HCT116 (cell line): ENCODE measurements at regions not wholly inside any gene's neighbourhood (a gene's known extent, or its start where the extent isn't known, plus 50 kb on each side); places are given as distances from the start of the nearest gene placed in this dataset.

Experiments used
- ATAC-seq: fragments of 200-7000 bp; cut with Tn5 transposase; 2 replicates; pipeline ENCODE4 v1.9.1; 2020; ENCODE audit warnings: mild to moderate bottlenecking, moderate library complexity
- BruUV-seq: library from RNA; stranded (reverse); fragments of 400-500 nt; replicated peaks from 2 replicates; lab custom pipeline; 2021; lab: Mats Ljungman, UMichigan
- CTCF ChIA-PET: fragments of 300-600 bp; sonication (Branson Sonifier 250); formaldehyde crosslinking; loops from one replicate; lab custom pipeline; 2021; ENCODE audit warnings: antibody characterized with exemption; lab: Charles Lee
- POLR2A ChIA-PET: fragments of 300-600, 350-600 bp; sonication (Branson Sonifier 250); formaldehyde crosslinking; loops from one replicate; lab custom pipeline; 2021; ENCODE audit warnings: antibody characterized with exemption; lab: Charles Lee
- RAD21 ChIA-PET, 2 experiments: fragments of 300-600 bp; sonication (Branson Sonifier 250); formaldehyde crosslinking; loops; one replicate each; lab custom pipeline; 2023; ENCODE audit warnings: low total read pairs in 2 of 2; ENCODE audit not compliant: uncharacterized antibody in 2 of 2, unreplicated experiment in 2 of 2, low non-redundant PET in 1 of 2; lab: Charles Lee
- DNase-seq: peaks from one replicate; pipeline ENCODE4 v3.0.0-alpha.2; 2010; ENCODE audit warnings: low read depth, low spot score
- H2AFZ ChIP-seq: fragments of 200-600 bp; shearing (Covaris generic), sonication (generic); 2 replicates; pipeline ENCODE4 v1.6.1; 2017; ENCODE audit warnings: low read depth, mixed run types, mixed read lengths, antibody characterized with exemption, low read length; ENCODE audit not compliant: poor library complexity, severe bottlenecking
- H3K27ac ChIP-seq: 2 replicates; pipeline ENCODE4 v1.5.1; 2012; ENCODE audit warnings: low read depth, low read length
- H3K27me3 ChIP-seq: fragments of 200-600 bp; sonication (generic); 2 replicates; pipeline ENCODE4 v1.6.1; 2016; ENCODE audit warnings: mixed run types, low read length, mixed read lengths; ENCODE audit not compliant: insufficient read depth
- H3K36me3 ChIP-seq, 2 experiments: fragments of 200-500 bp in 1 of 2; fragments of 200-600 bp in 1 of 2; sonication (Bioruptor generic) in 1 of 2; sonication (generic) in 1 of 2; 2 replicates each; pipeline versions ENCODE4 v1.5.1 to v1.6.1; 2014 to 2016; ENCODE audit warnings: low read length in 2 of 2, inconsistent platforms in 1 of 2, mixed read lengths in 1 of 2, mixed run types in 1 of 2; ENCODE audit not compliant: insufficient read depth in 2 of 2, control insufficient read depth in 1 of 2
- H3K4me1 ChIP-seq, 2 experiments: fragments of 200-600 bp in 1 of 2; sonication (generic) in 1 of 2; 2 replicates each; pipeline versions ENCODE4 v1.5.1 to v1.6.1; 2012 to 2017; ENCODE audit warnings: low read length in 2 of 2, inconsistent platforms in 1 of 2, mild to moderate bottlenecking in 1 of 2, mixed read lengths in 1 of 2, mixed run types in 1 of 2, moderate library complexity in 1 of 2; ENCODE audit not compliant: insufficient read depth in 2 of 2, control insufficient read depth in 1 of 2
- H3K4me2 ChIP-seq: fragments of 200-600 bp; sonication (generic); 2 replicates; pipeline ENCODE4 v1.6.1; 2017; ENCODE audit warnings: mixed run types, low read length, mixed read lengths
- H3K4me3 ChIP-seq, 2 experiments: fragments of 200-600 bp in 1 of 2; sonication (generic) in 1 of 2; replicated peaks in 1 of 2; 2 replicates each; pipeline ENCODE4 v1.5.1; 2011 to 2016; ENCODE audit warnings: low read length in 2 of 2, control low read depth in 1 of 2, low read depth in 1 of 2, mild to moderate bottlenecking in 1 of 2, mixed read lengths in 1 of 2, mixed run types in 1 of 2
- H3K79me2 ChIP-seq: fragments of 200-600 bp; sonication (generic); 2 replicates; pipeline ENCODE4 v1.6.1; 2017; ENCODE audit warnings: mild to moderate bottlenecking, mixed run types, low read length, moderate library complexity, mixed read lengths; ENCODE audit not compliant: insufficient read depth
- H3K9ac ChIP-seq: fragments of 200-600 bp; sonication (generic); 2 replicates; pipeline ENCODE4 v1.6.1; 2016; ENCODE audit warnings: low read length, mixed read lengths
- H3K9me2 ChIP-seq: fragments of 200-600 bp; sonication (generic), shearing (Covaris generic); 2 replicates; pipeline ENCODE4 v1.6.1; 2017; ENCODE audit warnings: mixed run types, mild to moderate bottlenecking, moderate library complexity; ENCODE audit not compliant: insufficient read depth
- H3K9me3 ChIP-seq, 2 experiments: fragments of 200-500 bp in 1 of 2; fragments of 200-600 bp in 1 of 2; sonication (Bioruptor generic) in 1 of 2; sonication (generic) in 1 of 2; 2 replicates each; pipeline ENCODE4 v1.6.1; 2014 to 2017; ENCODE audit warnings: low read length in 2 of 2, mixed read lengths in 2 of 2, inconsistent platforms in 1 of 2, low read depth in 1 of 2, mild to moderate bottlenecking in 1 of 2, mixed run types in 1 of 2, moderate library complexity in 1 of 2; ENCODE audit not compliant: control insufficient read depth in 1 of 2, insufficient read depth in 1 of 2
- H4K20me1 ChIP-seq: fragments of 200-600 bp; sonication (generic), shearing (Covaris generic); 2 replicates; pipeline ENCODE4 v1.6.1; 2017; ENCODE audit warnings: mixed run types, mild to moderate bottlenecking, moderate library complexity; ENCODE audit not compliant: insufficient read depth
- CEBPB ChIP-seq: IDR thresholded peaks from 2 replicates; pipeline ENCODE4 v1.6.1; 2012; ENCODE audit warnings: low read depth
- EGR1 ChIP-seq: IDR thresholded peaks from 2 replicates; pipeline ENCODE4 v1.6.1; 2012; ENCODE audit warnings: low read depth
- ELF1 ChIP-seq: IDR thresholded peaks from 2 replicates; pipeline ENCODE4 v1.6.1; 2012; ENCODE audit warnings: low read depth, borderline replicate concordance
- EZH2 ChIP-seq: fragments of 200-600 bp; sonication (generic); IDR thresholded peaks from 2 replicates; pipeline ENCODE4 v1.6.1; 2017; ENCODE audit warnings: antibody characterized with exemption, mixed run types
- EZH2phosphoT487 ChIP-seq: fragments of 200-600 bp; IDR thresholded peaks from 2 replicates; pipeline ENCODE4 v1.6.1; 2018; ENCODE audit warnings: antibody characterized with exemption, borderline replicate concordance
- JUND ChIP-seq: IDR thresholded peaks from 2 replicates; pipeline ENCODE4 v1.6.1; 2012
- POLR2A ChIP-seq: IDR thresholded peaks from 2 replicates; pipeline ENCODE4 v1.7.0; 2011; ENCODE audit warnings: borderline replicate concordance; ENCODE audit not compliant: insufficient read depth, insufficient read length; ENCODE audit errors: extremely low read depth
- RAD21 ChIP-seq: IDR thresholded peaks from 2 replicates; pipeline ENCODE4 v1.6.1; 2012; ENCODE audit warnings: low read depth, mild to moderate bottlenecking
- SP1 ChIP-seq: IDR thresholded peaks from 2 replicates; pipeline ENCODE4 v1.6.1; 2012; ENCODE audit warnings: low read depth
- YY1 ChIP-seq: IDR thresholded peaks from 2 replicates; pipeline ENCODE4 v1.6.1; 2011; ENCODE audit warnings: low read length, low read depth, moderate library complexity, mild to moderate bottlenecking; ENCODE audit not compliant: insufficient replicate concordance; ENCODE audit errors: extremely low read depth
- ZFX ChIP-seq: fragments of 450-650 bp; IDR thresholded peaks from 2 replicates; pipeline ENCODE4 v1.6.1; 2017
- ZNF274 ChIP-seq: fragments of 200-500 bp; sonication (Bioruptor generic); IDR thresholded peaks from 2 replicates; pipeline ENCODE4 v1.6.1; 2014; ENCODE audit warnings: mild to moderate bottlenecking, low read depth, low read length, inconsistent platforms
- intact Hi-C: fragments of 100-400 bp; cut with micrococcal nuclease; formaldehyde crosslinking; loops from 2 replicates; pipeline ENCODE4 v1.10.0; 2022
- TF ChIP-seq, protein P1 (sequence below): IDR thresholded peaks from 2 replicates; pipeline ENCODE4 v1.6.1; 2011; ENCODE audit warnings: mild to moderate bottlenecking, low read length, moderate library complexity; ENCODE audit not compliant: insufficient replicate concordance; ENCODE audit errors: extremely low read depth
- TF ChIP-seq, protein P2 (sequence below): IDR thresholded peaks from 2 replicates; pipeline ENCODE4 v1.6.1; 2012
- TF ChIP-seq, protein P3 (sequence below): IDR thresholded peaks from 2 replicates; pipeline ENCODE4 v1.6.1; 2012; ENCODE audit warnings: low read depth
- TF ChIP-seq, protein P4 (sequence below), 3 experiments: fragments of 200-600 bp in 1 of 3; sonication (generic) in 1 of 3; IDR thresholded peaks in 2 of 3; conservative IDR thresholded peaks in 1 of 3; 2 replicates each; pipeline ENCODE4 v1.5.1; 2012 to 2017; ENCODE audit warnings: low read depth in 2 of 3, low read length in 2 of 3, antibody characterized with exemption in 1 of 3, borderline replicate concordance in 1 of 3, control low read depth in 1 of 3, mild to moderate bottlenecking in 1 of 3, mixed read lengths in 1 of 3, mixed run types in 1 of 3, moderate library complexity in 1 of 3; ENCODE audit not compliant: insufficient read depth in 1 of 3

DNA sequence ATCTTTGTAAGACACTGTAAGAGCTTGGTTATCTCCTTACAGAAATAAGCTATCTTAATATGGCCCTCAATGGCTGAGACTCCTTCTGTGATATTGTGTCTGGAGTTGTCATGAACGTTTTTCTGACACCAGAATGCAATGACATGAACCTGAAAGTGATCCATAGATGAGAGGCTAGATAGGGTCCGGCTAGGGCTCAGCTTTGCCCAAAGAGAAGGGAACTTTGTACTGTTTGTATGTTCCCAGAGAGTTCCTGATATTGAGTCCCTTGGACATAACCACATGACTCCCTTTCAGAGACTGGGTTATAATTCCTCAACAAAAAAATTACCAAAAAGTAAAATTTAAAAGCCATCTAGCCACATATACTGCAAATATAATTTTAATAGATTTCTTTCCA, 575.8 kb upstream of the CLINT1 start:
- no peak for DNase-seq
- Histone ChIP-seq H3K9ac (no peak overlapping the region), H2AFZ (no peak overlapping the region), H3K9me3 (no peaks in the 10 kb centered on the region), H3K9me2 (no peaks in the 10 kb centered on the region), H4K20me1 (no peaks in the 10 kb centered on the region), H3K4me2 (no peak overlapping the region), H3K27me3 (no peaks in the 10 kb centered on the region), H3K36me3 (no peaks in the 10 kb centered on the region), H3K79me2 (no peaks in the 10 kb centered on the region), H3K27ac (no peak overlapping the region), H3K4me3 (no peak overlapping the region), H3K4me1 (no peaks in the 10 kb centered on the region)
- ChIA-PET CTCF (no interaction called here), RAD21 (no interaction called here), POLR2A (no interaction called here)
- TF ChIP-seq, protein P1, sequence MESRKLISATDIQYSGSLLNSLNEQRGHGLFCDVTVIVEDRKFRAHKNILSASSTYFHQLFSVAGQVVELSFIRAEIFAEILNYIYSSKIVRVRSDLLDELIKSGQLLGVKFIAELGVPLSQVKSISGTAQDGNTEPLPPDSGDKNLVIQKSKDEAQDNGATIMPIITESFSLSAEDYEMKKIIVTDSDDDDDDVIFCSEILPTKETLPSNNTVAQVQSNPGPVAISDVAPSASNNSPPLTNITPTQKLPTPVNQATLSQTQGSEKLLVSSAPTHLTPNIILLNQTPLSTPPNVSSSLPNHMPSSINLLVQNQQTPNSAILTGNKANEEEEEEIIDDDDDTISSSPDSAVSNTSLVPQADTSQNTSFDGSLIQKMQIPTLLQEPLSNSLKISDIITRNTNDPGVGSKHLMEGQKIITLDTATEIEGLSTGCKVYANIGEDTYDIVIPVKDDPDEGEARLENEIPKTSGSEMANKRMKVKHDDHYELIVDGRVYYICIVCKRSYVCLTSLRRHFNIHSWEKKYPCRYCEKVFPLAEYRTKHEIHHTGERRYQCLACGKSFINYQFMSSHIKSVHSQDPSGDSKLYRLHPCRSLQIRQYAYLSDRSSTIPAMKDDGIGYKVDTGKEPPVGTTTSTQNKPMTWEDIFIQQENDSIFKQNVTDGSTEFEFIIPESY: no peak
- TF ChIP-seq YY1 (no peak), EZH2phosphoT487 (no peak), ELF1 (no peak), EZH2 (no peak), ZFX (no peak), RAD21 (no peak), ZNF274 (no peak), CEBPB (no peak), POLR2A (no peak), JUND (no peak), SP1 (no peak), EGR1 (no peak)
- TF ChIP-seq, protein P2, sequence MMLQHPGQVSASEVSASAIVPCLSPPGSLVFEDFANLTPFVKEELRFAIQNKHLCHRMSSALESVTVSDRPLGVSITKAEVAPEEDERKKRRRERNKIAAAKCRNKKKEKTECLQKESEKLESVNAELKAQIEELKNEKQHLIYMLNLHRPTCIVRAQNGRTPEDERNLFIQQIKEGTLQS: no peak
- TF ChIP-seq, protein P3, sequence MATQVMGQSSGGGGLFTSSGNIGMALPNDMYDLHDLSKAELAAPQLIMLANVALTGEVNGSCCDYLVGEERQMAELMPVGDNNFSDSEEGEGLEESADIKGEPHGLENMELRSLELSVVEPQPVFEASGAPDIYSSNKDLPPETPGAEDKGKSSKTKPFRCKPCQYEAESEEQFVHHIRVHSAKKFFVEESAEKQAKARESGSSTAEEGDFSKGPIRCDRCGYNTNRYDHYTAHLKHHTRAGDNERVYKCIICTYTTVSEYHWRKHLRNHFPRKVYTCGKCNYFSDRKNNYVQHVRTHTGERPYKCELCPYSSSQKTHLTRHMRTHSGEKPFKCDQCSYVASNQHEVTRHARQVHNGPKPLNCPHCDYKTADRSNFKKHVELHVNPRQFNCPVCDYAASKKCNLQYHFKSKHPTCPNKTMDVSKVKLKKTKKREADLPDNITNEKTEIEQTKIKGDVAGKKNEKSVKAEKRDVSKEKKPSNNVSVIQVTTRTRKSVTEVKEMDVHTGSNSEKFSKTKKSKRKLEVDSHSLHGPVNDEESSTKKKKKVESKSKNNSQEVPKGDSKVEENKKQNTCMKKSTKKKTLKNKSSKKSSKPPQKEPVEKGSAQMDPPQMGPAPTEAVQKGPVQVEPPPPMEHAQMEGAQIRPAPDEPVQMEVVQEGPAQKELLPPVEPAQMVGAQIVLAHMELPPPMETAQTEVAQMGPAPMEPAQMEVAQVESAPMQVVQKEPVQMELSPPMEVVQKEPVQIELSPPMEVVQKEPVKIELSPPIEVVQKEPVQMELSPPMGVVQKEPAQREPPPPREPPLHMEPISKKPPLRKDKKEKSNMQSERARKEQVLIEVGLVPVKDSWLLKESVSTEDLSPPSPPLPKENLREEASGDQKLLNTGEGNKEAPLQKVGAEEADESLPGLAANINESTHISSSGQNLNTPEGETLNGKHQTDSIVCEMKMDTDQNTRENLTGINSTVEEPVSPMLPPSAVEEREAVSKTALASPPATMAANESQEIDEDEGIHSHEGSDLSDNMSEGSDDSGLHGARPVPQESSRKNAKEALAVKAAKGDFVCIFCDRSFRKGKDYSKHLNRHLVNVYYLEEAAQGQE: no peak
- TF ChIP-seq, protein P4, sequence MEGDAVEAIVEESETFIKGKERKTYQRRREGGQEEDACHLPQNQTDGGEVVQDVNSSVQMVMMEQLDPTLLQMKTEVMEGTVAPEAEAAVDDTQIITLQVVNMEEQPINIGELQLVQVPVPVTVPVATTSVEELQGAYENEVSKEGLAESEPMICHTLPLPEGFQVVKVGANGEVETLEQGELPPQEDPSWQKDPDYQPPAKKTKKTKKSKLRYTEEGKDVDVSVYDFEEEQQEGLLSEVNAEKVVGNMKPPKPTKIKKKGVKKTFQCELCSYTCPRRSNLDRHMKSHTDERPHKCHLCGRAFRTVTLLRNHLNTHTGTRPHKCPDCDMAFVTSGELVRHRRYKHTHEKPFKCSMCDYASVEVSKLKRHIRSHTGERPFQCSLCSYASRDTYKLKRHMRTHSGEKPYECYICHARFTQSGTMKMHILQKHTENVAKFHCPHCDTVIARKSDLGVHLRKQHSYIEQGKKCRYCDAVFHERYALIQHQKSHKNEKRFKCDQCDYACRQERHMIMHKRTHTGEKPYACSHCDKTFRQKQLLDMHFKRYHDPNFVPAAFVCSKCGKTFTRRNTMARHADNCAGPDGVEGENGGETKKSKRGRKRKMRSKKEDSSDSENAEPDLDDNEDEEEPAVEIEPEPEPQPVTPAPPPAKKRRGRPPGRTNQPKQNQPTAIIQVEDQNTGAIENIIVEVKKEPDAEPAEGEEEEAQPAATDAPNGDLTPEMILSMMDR (IDR thresholded peaks at IDR 0.05 in 2 of 3, conservative IDR thresholded peaks at IDR 0.05 in 1 of 3; ENCODE audit: borderline replicate concordance in 1 of 3, insufficient read depth in 1 of 3, low read depth in 2 of 3, low read length in 2 of 3): no peak
- intact Hi-C loops: no loop called here
- ATAC-seq: no peak
- BruUV-seq: no TSS peak
